GM23338 (cell line): ENCODE measurements at regions not wholly inside any gene's neighbourhood (a gene's known extent, or its start where the extent isn't known, plus 50 kb on each side); places are given as distances from the start of the nearest gene placed in this dataset.

Experiments used
- CTCF ChIP-seq, 2 experiments: fragments of 200-600 bp in 1 of 2; sonication (generic) in 1 of 2; conservative IDR thresholded peaks; 2 replicates each; pipeline versions ENCODE4 v1.5.1 to v1.6.1; 2016 to 2017; ENCODE audit warnings: antibody characterized with exemption in 2 of 2, low read depth in 2 of 2, mild to moderate bottlenecking in 2 of 2, moderate library complexity in 1 of 2
- POLR2AphosphoS5 ChIP-seq: IDR thresholded peaks from 2 replicates; pipeline ENCODE4 v1.6.1; 2016; ENCODE audit warnings: antibody characterized with exemption, low read depth

- TF ChIP-seq POLR2AphosphoS5 (no peak), CTCF (conservative IDR thresholded peaks at IDR 0.05; ENCODE audit: low read depth in 2 of 2) (peak; percentile 29 to 57; a peak in 3 of 4 replicates)
Measured at GRCh38 chr9:31839273-31839672, 545.2 kb upstream of the ACO1 start.
